ENCODE measurements at regions not wholly inside any gene's neighbourhood (a gene's known extent, or its start where the extent isn't known, plus 50 kb on each side); places are given as distances from the start of the nearest gene placed in this dataset.

DNA sequence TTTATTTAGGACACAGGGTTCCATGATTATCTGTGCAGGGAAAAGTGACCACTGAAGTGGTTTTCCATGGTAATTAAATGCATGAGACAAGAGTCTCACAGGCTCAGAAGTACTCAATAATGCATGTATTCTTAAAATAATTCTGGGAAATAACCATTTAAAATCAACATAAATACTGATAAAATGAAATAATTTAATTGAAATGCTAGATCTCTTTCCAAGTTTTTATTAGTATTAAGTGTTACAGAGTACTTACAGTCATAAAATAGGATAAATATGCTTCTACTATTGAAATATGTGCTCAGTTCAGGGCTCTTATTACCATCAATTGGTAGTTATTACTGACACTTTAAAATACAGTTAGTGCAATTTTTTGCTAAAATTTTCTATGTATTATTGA lies 916.0 kb upstream of the GJE1 start:
- Histone ChIP-seq H3K27ac (no peak overlapping the region), H3K4me3 (no peak overlapping the region), H3K4me1 (replicated peaks) (no peaks in the 10 kb centered on the region), H3K9me3 (no peaks in the 10 kb centered on the region), H3K27me3 (replicated peaks; ENCODE audit: insufficient read depth) (no peaks in the 10 kb centered on the region), H3K36me3 (no peaks in the 10 kb centered on the region)
- no peak for DNase-seq (ENCODE audit: low spot score)
- intact Hi-C loops (cut with DNase I): no loop called here
- TF ChIP-seq POLR2A (IDR thresholded peaks at IDR 0.05) (no peak), POLR2AphosphoS5 (IDR thresholded peaks at IDR 0.05) (no peak)
- TF ChIP-seq, protein P1, sequence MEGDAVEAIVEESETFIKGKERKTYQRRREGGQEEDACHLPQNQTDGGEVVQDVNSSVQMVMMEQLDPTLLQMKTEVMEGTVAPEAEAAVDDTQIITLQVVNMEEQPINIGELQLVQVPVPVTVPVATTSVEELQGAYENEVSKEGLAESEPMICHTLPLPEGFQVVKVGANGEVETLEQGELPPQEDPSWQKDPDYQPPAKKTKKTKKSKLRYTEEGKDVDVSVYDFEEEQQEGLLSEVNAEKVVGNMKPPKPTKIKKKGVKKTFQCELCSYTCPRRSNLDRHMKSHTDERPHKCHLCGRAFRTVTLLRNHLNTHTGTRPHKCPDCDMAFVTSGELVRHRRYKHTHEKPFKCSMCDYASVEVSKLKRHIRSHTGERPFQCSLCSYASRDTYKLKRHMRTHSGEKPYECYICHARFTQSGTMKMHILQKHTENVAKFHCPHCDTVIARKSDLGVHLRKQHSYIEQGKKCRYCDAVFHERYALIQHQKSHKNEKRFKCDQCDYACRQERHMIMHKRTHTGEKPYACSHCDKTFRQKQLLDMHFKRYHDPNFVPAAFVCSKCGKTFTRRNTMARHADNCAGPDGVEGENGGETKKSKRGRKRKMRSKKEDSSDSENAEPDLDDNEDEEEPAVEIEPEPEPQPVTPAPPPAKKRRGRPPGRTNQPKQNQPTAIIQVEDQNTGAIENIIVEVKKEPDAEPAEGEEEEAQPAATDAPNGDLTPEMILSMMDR (IDR thresholded peaks at IDR 0.05): no peak

DNA sequence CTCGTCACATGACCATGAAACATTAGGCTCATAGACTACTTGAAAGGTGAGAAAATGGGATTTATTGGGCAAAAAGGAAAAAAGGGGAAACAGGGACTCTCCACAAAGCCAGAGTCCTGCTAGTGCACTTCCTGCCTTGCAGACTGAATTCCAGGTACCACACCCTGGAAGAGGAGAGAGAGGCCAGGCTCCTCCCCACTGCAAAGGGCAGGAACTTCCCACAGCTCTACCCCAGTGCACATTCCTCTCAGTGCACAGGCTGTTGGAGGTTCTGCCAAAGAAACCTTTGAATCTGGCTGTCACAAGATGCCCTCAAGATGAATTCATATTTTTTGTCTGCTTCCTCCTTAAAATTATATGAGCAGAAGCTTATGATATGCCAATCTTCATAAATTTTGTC lies 920.4 kb upstream of the GJE1 start:
- no peak overlapping the region for H3K4me3 ChIP-seq
- WGBS: 75% methylated on average over 1 of the region's 1 CpG

DNA sequence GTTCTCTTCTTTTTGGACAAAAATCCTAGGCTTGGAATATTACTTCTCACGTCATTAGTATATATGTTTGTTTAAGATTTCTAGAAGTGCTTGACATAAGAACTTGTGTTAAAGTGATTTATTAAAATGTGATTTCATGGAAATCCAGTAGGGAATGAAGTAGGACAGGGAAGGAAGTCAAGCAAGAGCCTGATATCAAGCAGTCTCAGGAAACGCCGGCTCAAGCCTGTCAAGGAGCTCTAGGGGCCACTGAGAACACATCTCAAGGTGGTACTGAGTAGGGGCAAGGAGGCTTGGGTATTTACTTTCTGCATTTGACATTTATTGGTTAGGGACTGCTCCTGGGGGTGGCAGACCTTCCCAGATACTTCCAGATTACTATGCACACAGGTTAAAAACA lies 920.9 kb upstream of the GJE1 start:
- DNase-seq (ENCODE audit: low spot score): no peak
- Histone ChIP-seq H3K27me3 (replicated peaks; ENCODE audit: insufficient read depth) (no peaks in the 10 kb centered on the region), H3K36me3 (no peaks in the 10 kb centered on the region), H3K27ac (no peak overlapping the region), H3K4me1 (replicated peaks) (no peaks in the 10 kb centered on the region), H3K9me3 (no peaks in the 10 kb centered on the region), H3K4me3 (no peak overlapping the region)
- 72% methylated on average over 3 of the region's 3 CpGs for WGBS
- intact Hi-C loops (cut with DNase I): no loop called here
- no peak for TF ChIP-seq POLR2A (IDR thresholded peaks at IDR 0.05)
- TF ChIP-seq, protein P1 (IDR thresholded peaks at IDR 0.05): no peak
- TF ChIP-seq POLR2AphosphoS5 (IDR thresholded peaks at IDR 0.05): no peak

More for the DNA sequence above, 920.4 kb upstream of the GJE1 start:
- TF ChIP-seq POLR2A (IDR thresholded peaks at IDR 0.05): no peak
- TF ChIP-seq, protein P1 (IDR thresholded peaks at IDR 0.05): no peak
- no peak for TF ChIP-seq POLR2AphosphoS5 (IDR thresholded peaks at IDR 0.05)
- intact Hi-C loops (cut with DNase I): no loop called here
- Histone ChIP-seq H3K27ac (no peak overlapping the region), H3K36me3 (no peaks in the 10 kb centered on the region), H3K4me1 (replicated peaks) (no peaks in the 10 kb centered on the region), H3K9me3 (no peaks in the 10 kb centered on the region), H3K27me3 (replicated peaks; ENCODE audit: insufficient read depth) (no peaks in the 10 kb centered on the region)
- no peak for DNase-seq (ENCODE audit: low spot score)

DNA sequence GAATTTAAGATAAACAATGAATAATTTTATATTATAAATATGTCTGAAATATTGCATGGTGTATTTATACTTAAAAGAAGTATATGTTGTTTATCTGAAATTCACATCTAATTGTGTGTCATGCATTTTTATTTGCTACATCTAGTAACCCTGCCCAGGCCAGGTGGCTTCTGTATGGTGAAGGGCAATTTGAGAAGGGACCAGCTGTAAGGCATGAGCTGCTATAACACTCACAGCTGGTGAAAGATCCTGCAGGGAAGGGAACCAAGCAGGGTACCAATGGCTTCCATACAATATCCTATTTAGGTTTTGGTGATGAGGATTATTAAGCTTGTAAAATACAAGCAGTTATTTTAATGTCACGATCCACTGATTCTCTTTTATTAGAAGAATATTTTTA lies 921.8 kb upstream of the GJE1 start:
- no peak overlapping the region for H3K4me3 ChIP-seq
- no peaks in the 10 kb centered on the region for H3K4me1 ChIP-seq (replicated peaks)
- no peaks in the 10 kb centered on the region for H3K9me3 ChIP-seq
- H3K27me3 ChIP-seq (replicated peaks; ENCODE audit: insufficient read depth): no peaks in the 10 kb centered on the region
- DNase-seq (ENCODE audit: low spot score): no peak
- WGBS: 0% methylated on average over 1 of the region's 1 CpG
- intact Hi-C loops (cut with DNase I): no loop called here
- TF ChIP-seq POLR2A (IDR thresholded peaks at IDR 0.05): no peak
- no peak for TF ChIP-seq POLR2AphosphoS5 (IDR thresholded peaks at IDR 0.05)
- TF ChIP-seq, protein P1 (IDR thresholded peaks at IDR 0.05): no peak
- no peak overlapping the region for H3K27ac ChIP-seq
- H3K36me3 ChIP-seq: no peaks in the 10 kb centered on the region

DNA sequence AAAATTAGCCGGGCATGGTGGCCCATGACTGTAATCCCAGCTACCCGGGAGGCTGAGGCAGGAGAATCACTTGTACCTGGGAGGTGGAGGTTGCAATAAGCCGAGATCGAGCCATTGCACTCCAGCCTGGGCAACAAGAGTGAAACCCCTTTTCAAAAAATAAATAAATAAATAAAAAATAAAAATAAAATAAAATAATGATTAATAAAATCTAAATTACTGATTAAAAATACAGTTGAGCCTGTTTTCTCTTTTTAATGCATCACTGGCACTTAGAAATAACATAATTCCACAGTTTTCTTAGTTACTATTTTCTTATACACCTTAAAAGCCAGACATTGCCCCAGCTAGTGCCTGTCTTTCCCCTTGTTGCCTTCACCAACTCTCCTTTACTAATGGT lies 922.8 kb upstream of the GJE1 start:
- H3K4me3 ChIP-seq: no peak overlapping the region
- H3K4me1 ChIP-seq (replicated peaks): no peaks in the 10 kb centered on the region
- DNase-seq (ENCODE audit: low spot score): no peak
- no peaks in the 10 kb centered on the region for H3K36me3 ChIP-seq
- no peak for TF ChIP-seq POLR2AphosphoS5 (IDR thresholded peaks at IDR 0.05)
- TF ChIP-seq POLR2A (IDR thresholded peaks at IDR 0.05): no peak
- TF ChIP-seq, protein P1 (IDR thresholded peaks at IDR 0.05): no peak
- intact Hi-C loops (cut with DNase I): no loop called here
- H3K27me3 ChIP-seq (replicated peaks; ENCODE audit: insufficient read depth): no peaks in the 10 kb centered on the region
- WGBS: 96% methylated on average over 4 of the region's 4 CpGs
- no peaks in the 10 kb centered on the region for H3K9me3 ChIP-seq
- H3K27ac ChIP-seq: no peak overlapping the region
